ENCODE measurements at regions not wholly inside any gene's neighbourhood (a gene's known extent, or its start where the extent isn't known, plus 50 kb on each side); places are given as distances from the start of the nearest gene placed in this dataset.

- DNase-seq (no peak), ATAC-seq (no peak)
- intact Hi-C loops (cut with DNase I) = no loop called here
- Histone ChIP-seq H3K4me1 (ENCODE audit: control insufficient read depth, insufficient read depth, low read length) (no peaks in the 10 kb centered on the region), H3K4me3 (ENCODE audit: low read length) (no peak overlapping the region), H3K27me3 (ENCODE audit: control insufficient read depth, insufficient read depth) (no peaks in the 10 kb centered on the region), H3K9me3 (ENCODE audit: control insufficient read depth, low read length) (no peaks in the 10 kb centered on the region), H3K27ac (ENCODE audit: low read length) (no peak overlapping the region)
- WGBS = 96% methylated on average over 15 of the region's 15 CpGs
Observed at GRCh38 chr15:62218841-62219240, 53.8 kb upstream of the C2CD4B start.

- H3K27ac ChIP-seq (ENCODE audit: low read length) = no peak overlapping the region
- intact Hi-C loops (cut with DNase I) = no loop called here
- 88% methylated on average over 5 of the region's 5 CpGs for WGBS
- H3K4me1 ChIP-seq (ENCODE audit: control insufficient read depth, insufficient read depth, low read length) = no peaks in the 10 kb centered on the region
- no peaks in the 10 kb centered on the region for H3K9me3 ChIP-seq (ENCODE audit: control insufficient read depth, low read length)
- H3K27me3 ChIP-seq (ENCODE audit: control insufficient read depth, insufficient read depth) = no peaks in the 10 kb centered on the region
- ATAC-seq (no peak), DNase-seq (no peak)
- H3K4me3 ChIP-seq (ENCODE audit: low read length) = no peak overlapping the region
Observed at GRCh38 chr15:62219799-62220198, 54.7 kb upstream of the C2CD4B start.

DNA sequence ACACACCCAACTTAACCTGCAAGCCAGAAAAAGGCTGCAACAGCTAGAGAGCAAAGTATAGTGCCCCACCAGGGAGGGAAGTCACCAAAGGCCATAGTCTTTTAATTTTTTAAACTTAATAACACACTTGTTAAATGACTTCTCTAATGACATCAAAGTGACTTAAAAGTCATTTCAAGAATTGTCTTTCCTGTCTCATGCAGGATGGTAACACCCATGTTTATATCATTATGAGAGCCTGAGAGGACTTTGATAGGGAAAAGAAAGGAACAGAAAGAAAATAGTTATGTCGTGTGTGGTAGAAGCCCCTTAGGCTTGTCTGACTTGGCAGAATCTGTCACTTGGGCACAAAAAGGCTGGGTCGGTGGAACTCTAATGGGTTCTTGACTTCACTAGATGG is 57.9 kb upstream of the C2CD4B start:
- Histone ChIP-seq H3K4me1 (ENCODE audit: control insufficient read depth, insufficient read depth, low read length) (no peaks in the 10 kb centered on the region), H3K27ac (ENCODE audit: low read length) (no peak overlapping the region), H3K27me3 (ENCODE audit: control insufficient read depth, insufficient read depth) (no peaks in the 10 kb centered on the region), H3K4me3 (ENCODE audit: low read length) (no peak overlapping the region), H3K9me3 (ENCODE audit: control insufficient read depth, low read length) (no peaks in the 10 kb centered on the region)
- WGBS = 74% methylated on average over 2 of the region's 2 CpGs
- intact Hi-C loops (cut with DNase I) = no loop called here
- DNase-seq (no peak), ATAC-seq (no peak)

DNA sequence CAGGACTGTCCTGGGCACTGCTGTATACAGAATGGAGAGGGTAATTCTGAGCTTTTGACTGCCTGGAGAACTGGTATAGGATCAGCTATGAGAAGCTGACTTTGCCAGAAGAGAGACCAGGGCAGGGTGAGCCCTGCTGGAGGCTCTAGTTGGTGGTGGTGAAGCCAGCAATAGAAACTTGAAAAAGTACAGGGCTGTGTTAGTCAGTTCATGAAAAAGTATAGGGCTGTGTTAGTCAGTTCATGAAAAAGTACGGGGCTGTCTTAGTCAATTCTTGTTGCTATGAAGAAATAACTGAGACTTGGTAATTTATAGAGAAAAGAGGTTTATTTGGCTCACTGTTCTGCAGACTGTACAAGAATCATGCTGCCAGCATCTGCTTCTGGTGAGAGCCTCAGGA is 63.5 kb upstream of the C2CD4B start:
- no peaks in the 10 kb centered on the region for H3K27me3 ChIP-seq (ENCODE audit: control insufficient read depth, insufficient read depth)
- H3K4me1 ChIP-seq (ENCODE audit: control insufficient read depth, insufficient read depth, low read length) = no peaks in the 10 kb centered on the region
- intact Hi-C loops (cut with DNase I) = no loop called here
- H3K9me3 ChIP-seq (ENCODE audit: control insufficient read depth, low read length) = no peaks in the 10 kb centered on the region
- ATAC-seq (no peak), DNase-seq (no peak)
- no peak overlapping the region for H3K27ac ChIP-seq (ENCODE audit: low read length)
- WGBS = 96% methylated on average over 1 of the region's 1 CpG
- H3K4me3 ChIP-seq (ENCODE audit: low read length) = no peak overlapping the region

GRCh38 chr15:62231856-62232255 is 66.8 kb upstream of the C2CD4B start:
- intact Hi-C loops (cut with DNase I) = no loop called here
- ATAC-seq = no peak
- WGBS = 57% methylated on average over 3 of the region's 3 CpGs

DNA sequence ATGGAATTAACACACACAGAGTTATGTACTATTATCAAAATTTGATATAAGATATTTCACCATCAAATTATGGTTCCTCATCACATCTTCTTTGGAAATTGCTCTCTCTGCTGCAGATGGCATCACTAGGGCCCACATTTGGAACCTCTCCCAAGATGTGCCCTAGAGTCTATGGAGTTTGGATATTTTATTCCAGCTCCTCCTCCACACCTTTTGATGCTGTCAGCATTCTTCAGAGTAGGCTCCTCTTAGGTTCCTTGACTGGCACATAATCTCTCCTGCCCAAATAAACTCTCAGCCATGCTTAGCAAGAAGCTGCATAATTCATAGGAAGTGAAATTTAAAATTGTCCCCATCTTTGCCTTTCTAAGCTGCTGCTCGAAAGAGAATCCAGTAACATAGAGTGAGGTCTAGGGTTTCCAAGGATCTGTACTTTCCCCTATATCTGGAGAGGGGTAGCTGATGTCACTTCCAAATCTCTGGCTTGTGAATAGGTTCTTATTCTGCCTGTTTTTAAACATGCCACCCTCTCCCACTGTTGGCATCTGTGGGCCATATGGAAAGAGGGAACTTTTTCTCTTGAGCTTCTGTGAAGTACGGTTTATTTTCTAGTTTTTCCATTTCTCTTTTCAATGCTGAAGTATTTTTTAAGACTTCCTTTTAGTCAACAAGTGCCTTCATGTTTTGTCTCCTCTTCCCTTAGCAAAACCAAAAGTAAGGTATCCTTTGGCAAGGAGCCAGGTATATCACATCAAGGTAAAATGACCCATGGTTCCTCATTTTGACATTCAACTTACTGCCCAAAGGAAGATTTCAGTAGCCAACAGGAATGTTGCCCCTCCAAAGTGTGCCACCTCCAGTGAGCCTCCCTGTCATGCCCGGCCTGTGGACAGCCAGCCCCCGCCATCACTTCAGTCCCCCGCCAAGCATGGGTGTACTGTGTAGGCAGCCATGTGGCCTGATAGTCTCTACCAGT is 75.3 kb upstream of the C2CD4B start:
- WGBS = 95% methylated on average over 5 of the region's 5 CpGs
- Histone ChIP-seq H3K4me3 (ENCODE audit: low read length) (no peak overlapping the region), H3K9me3 (ENCODE audit: control insufficient read depth, low read length) (no peaks in the 10 kb centered on the region), H3K4me1 (ENCODE audit: control insufficient read depth, insufficient read depth, low read length) (no peaks in the 10 kb centered on the region), H3K27ac (ENCODE audit: low read length) (no peak overlapping the region), H3K27me3 (ENCODE audit: control insufficient read depth, insufficient read depth) (no peaks in the 10 kb centered on the region)
- intact Hi-C loops (cut with DNase I) = no loop called here
- ATAC-seq (no peak), DNase-seq (no peak)

More at GRCh38 chr15:62231856-62232255, 66.8 kb upstream of the C2CD4B start:
- no peak for DNase-seq
- H3K4me1 ChIP-seq (ENCODE audit: control insufficient read depth, insufficient read depth, low read length) = no peaks in the 10 kb centered on the region
- H3K27ac ChIP-seq (ENCODE audit: low read length) = no peak overlapping the region
- H3K27me3 ChIP-seq (ENCODE audit: control insufficient read depth, insufficient read depth) = no peaks in the 10 kb centered on the region
- no peak overlapping the region for H3K4me3 ChIP-seq (ENCODE audit: low read length)
- no peaks in the 10 kb centered on the region for H3K9me3 ChIP-seq (ENCODE audit: control insufficient read depth, low read length)

- H3K4me3 ChIP-seq (ENCODE audit: low read length) = no peak overlapping the region
- no peak for ATAC-seq
- no peaks in the 10 kb centered on the region for H3K27me3 ChIP-seq (ENCODE audit: control insufficient read depth, insufficient read depth)
- no peaks in the 10 kb centered on the region for H3K9me3 ChIP-seq (ENCODE audit: control insufficient read depth, low read length)
- no peak for DNase-seq
- H3K4me1 ChIP-seq (ENCODE audit: control insufficient read depth, insufficient read depth, low read length) = no peaks in the 10 kb centered on the region
- intact Hi-C loops (cut with DNase I) = no loop called here
- WGBS = 69% methylated on average over 5 of the region's 5 CpGs
- no peak overlapping the region for H3K27ac ChIP-seq (ENCODE audit: low read length)
Observed at GRCh38 chr15:62241135-62241770, 76.2 kb upstream of the C2CD4B start.

- 70% methylated on average over 7 of the region's 7 CpGs for WGBS
- Histone ChIP-seq H3K27me3 (ENCODE audit: control insufficient read depth, insufficient read depth) (no peaks in the 10 kb centered on the region), H3K4me1 (ENCODE audit: control insufficient read depth, insufficient read depth, low read length) (no peaks in the 10 kb centered on the region), H3K4me3 (ENCODE audit: low read length) (no peak overlapping the region), H3K27ac (ENCODE audit: low read length) (no peak overlapping the region), H3K9me3 (ENCODE audit: control insufficient read depth, low read length) (no peaks in the 10 kb centered on the region)
- DNase-seq (no peak), ATAC-seq (no peak)
- intact Hi-C loops (cut with DNase I) = no loop called here
Observed at GRCh38 chr15:62242999-62243398, 77.9 kb upstream of the C2CD4B start.

GRCh38 chr15:62244762-62245161 is 79.7 kb upstream of the C2CD4B start:
- Histone ChIP-seq H3K4me3 (ENCODE audit: low read length) (no peak overlapping the region), H3K4me1 (ENCODE audit: control insufficient read depth, insufficient read depth, low read length) (no peaks in the 10 kb centered on the region), H3K9me3 (ENCODE audit: control insufficient read depth, low read length) (no peaks in the 10 kb centered on the region), H3K27ac (ENCODE audit: low read length) (no peak overlapping the region), H3K27me3 (ENCODE audit: control insufficient read depth, insufficient read depth) (no peaks in the 10 kb centered on the region)
- DNase-seq (no peak), ATAC-seq (no peak)
- 82% methylated on average over 6 of the region's 6 CpGs for WGBS
- intact Hi-C loops (cut with DNase I) = no loop called here

DNA sequence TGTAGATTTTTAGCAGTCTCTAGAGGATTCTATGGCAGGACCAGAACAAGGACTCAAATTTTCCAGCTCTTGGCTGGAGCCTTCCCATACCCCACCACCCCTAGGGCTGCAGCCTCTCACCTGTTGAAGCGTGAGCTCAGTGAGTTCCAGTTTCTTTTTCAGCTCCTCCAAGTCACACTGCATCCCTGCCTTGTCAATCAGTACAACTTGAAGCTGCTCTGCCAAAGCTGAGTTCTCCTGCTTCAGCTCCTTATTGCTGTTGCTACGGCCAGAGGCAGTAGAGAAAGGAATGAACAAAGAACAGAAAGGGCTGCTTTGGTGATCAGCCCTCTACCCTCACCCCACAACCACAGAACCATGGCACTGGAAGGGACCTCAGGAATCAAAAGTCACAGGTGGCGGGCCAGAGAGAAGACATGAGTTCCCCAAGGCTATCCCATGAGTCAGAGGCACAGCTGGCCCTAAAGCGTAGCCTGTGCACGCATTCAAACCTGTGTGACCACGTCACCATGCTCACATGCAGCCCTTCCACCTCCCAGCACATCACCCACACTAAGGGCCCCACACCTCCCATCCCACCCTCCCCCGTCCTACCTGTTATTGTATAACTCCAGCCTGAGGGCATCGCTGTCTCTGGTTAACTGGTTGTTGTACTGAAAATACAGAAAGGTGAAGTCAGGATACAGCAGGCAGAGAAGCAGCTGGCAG is 83.3 kb upstream of the C2CD4B start:
- DNase-seq (no peak), ATAC-seq (no peak)
- WGBS = 93% methylated on average over 8 of the region's 8 CpGs
- intact Hi-C loops (cut with DNase I) = no loop called here
- no peaks in the 10 kb centered on the region for H3K4me1 ChIP-seq (ENCODE audit: control insufficient read depth, insufficient read depth, low read length)
- no peak overlapping the region for H3K4me3 ChIP-seq (ENCODE audit: low read length)
- no peak overlapping the region for H3K27ac ChIP-seq (ENCODE audit: low read length)
- no peaks in the 10 kb centered on the region for H3K27me3 ChIP-seq (ENCODE audit: control insufficient read depth, insufficient read depth)
- H3K9me3 ChIP-seq (ENCODE audit: control insufficient read depth, low read length) = no peaks in the 10 kb centered on the region

- DNase-seq (no peak), ATAC-seq (no peak)
- Histone ChIP-seq H3K27ac (ENCODE audit: low read length) (no peak overlapping the region), H3K27me3 (ENCODE audit: control insufficient read depth, insufficient read depth) (no peaks in the 10 kb centered on the region), H3K4me1 (ENCODE audit: control insufficient read depth, insufficient read depth, low read length) (no peaks in the 10 kb centered on the region), H3K4me3 (ENCODE audit: low read length) (no peak overlapping the region), H3K9me3 (ENCODE audit: control insufficient read depth, low read length) (no peaks in the 10 kb centered on the region)
- 80% methylated on average over 4 of the region's 4 CpGs for WGBS
- intact Hi-C loops (cut with DNase I) = no loop called here
Observed at GRCh38 chr15:62249501-62249900, 84.4 kb upstream of the C2CD4B start.
